A673 (cell line): ENCODE measurements at regions not wholly inside any gene's neighbourhood (a gene's known extent, or its start where the extent isn't known, plus 50 kb on each side); places are given as distances from the start of the nearest gene placed in this dataset.

Experiments
- BruUV-seq: library from RNA; stranded (reverse); fragments of 400-500 nt; replicated peaks from 2 replicates; lab custom pipeline; 2021; lab: Mats Ljungman, UMichigan
- CTCF ChIA-PET: fragments of 300-600 bp; sonication (Branson Sonifier 250); formaldehyde crosslinking; loops from one replicate; lab custom pipeline; 2022; ENCODE audit warnings: antibody characterized with exemption; lab: Charles Lee
- POLR2A ChIA-PET: fragments of 300-600 bp; sonication (Branson Sonifier 250); formaldehyde crosslinking; loops from one replicate; lab custom pipeline; 2022; ENCODE audit warnings: antibody characterized with exemption; ENCODE audit not compliant: low non-redundant PET; lab: Charles Lee
- DNase-seq: peaks from one replicate; pipeline ENCODE4 v3.0.0-alpha.2; 2015; ENCODE audit warnings: low spot score
- H3K27ac ChIP-seq: fragments of 200-600 bp; sonication (generic); 2 replicates; pipeline ENCODE4 v1.5.1; 2016; ENCODE audit warnings: mixed run types, low read depth, mild to moderate bottlenecking, mixed read lengths, antibody characterized with exemption, low read length; ENCODE audit not compliant: poor library complexity, severe bottlenecking
- H3K27me3 ChIP-seq: fragments of 200-600 bp; sonication (generic); replicated peaks from 2 replicates; pipeline ENCODE4 v1.6.1; 2017; ENCODE audit warnings: mixed run types, low read depth, mild to moderate bottlenecking, mixed read lengths, antibody characterized with exemption, low read length; ENCODE audit not compliant: insufficient read depth, poor library complexity
- H3K36me3 ChIP-seq: fragments of 200-600 bp; sonication (generic); 2 replicates; pipeline ENCODE4 v1.6.1; 2016; ENCODE audit warnings: mixed run types, mild to moderate bottlenecking, mixed read lengths, antibody characterized with exemption, low read length; ENCODE audit not compliant: insufficient read depth, poor library complexity, severe bottlenecking
- H3K4me1 ChIP-seq: fragments of 200-600 bp; sonication (generic); 2 replicates; pipeline ENCODE4 v1.6.1; 2017; ENCODE audit warnings: mixed run types, mild to moderate bottlenecking, mixed read lengths, antibody characterized with exemption, low read length; ENCODE audit not compliant: insufficient read depth, poor library complexity, severe bottlenecking
- H3K4me3 ChIP-seq: fragments of 200-600 bp; sonication (generic); 2 replicates; pipeline ENCODE4 v1.5.1; 2016; ENCODE audit warnings: low read depth, mixed run types, mild to moderate bottlenecking, mixed read lengths, low read length; ENCODE audit not compliant: poor library complexity, severe bottlenecking
- H3K9me3 ChIP-seq: fragments of 200-600 bp; sonication (generic); 2 replicates; pipeline ENCODE4 v1.6.1; 2016; ENCODE audit warnings: mixed run types, low read depth, mild to moderate bottlenecking, mixed read lengths, antibody characterized with exemption, low read length; ENCODE audit not compliant: poor library complexity, severe bottlenecking
- CTCF ChIP-seq: fragments of 300-800, 200-600 bp; sonication (generic); conservative IDR thresholded peaks from 2 replicates; pipeline ENCODE4 v1.5.1; 2017; ENCODE audit warnings: low read depth, mild to moderate bottlenecking, antibody characterized with exemption, low read length, moderate library complexity, mixed read lengths
- EZH2 ChIP-seq: fragments of 200-600 bp; sonication (generic); IDR thresholded peaks from 2 replicates; pipeline ENCODE4 v1.6.1; 2017; ENCODE audit warnings: borderline replicate concordance, low read depth, mild to moderate bottlenecking, mixed read lengths, antibody characterized with exemption, low read length; ENCODE audit not compliant: poor library complexity, severe bottlenecking
- intact Hi-C: fragments of 100-400 bp; cut with micrococcal nuclease; formaldehyde crosslinking; loops from one replicate; pipeline ENCODE4 v1.10.0; 2022; ENCODE audit not compliant: unreplicated experiment

GRCh38 chr20:60483371-60483770, 525.1 kb downstream of the CDH26 start:
- POLR2A ChIA-PET = no interaction called here
- H3K27me3 ChIP-seq = no peaks in the 10 kb centered on the region
- intact Hi-C loops = no loop called here

GRCh38 chr20:60484316-60484715, 526.1 kb downstream of the CDH26 start:
- H3K9me3 ChIP-seq = no peaks in the 10 kb centered on the region
- H3K27me3 ChIP-seq = no peaks in the 10 kb centered on the region
- peaks cover 13% of the 10 kb centered on the region for H3K4me1 ChIP-seq
- H3K4me3 ChIP-seq = no peak overlapping the region
- no peak overlapping the region for H3K27ac ChIP-seq
- H3K36me3 ChIP-seq = no peaks in the 10 kb centered on the region
- TF ChIP-seq CTCF (no peak), EZH2 (no peak)
- no TSS peak for BruUV-seq
- ChIA-PET POLR2A (no interaction called here), CTCF (no interaction called here)
- intact Hi-C loops = no loop called here
- no peak for DNase-seq

More at GRCh38 chr20:60483371-60483770, 525.1 kb downstream of the CDH26 start:
- Histone ChIP-seq H3K4me3 (no peak overlapping the region), H3K36me3 (no peaks in the 10 kb centered on the region), H3K4me1 (peaks cover 13% of the 10 kb centered on the region), H3K9me3 (no peaks in the 10 kb centered on the region), H3K27ac (no peak overlapping the region)
- CTCF ChIA-PET = no interaction called here
- no TSS peak for BruUV-seq
- no peak for DNase-seq
- TF ChIP-seq CTCF = no peak
- TF ChIP-seq EZH2 = no peak

- CTCF ChIA-PET = no interaction called here
- Histone ChIP-seq H3K27me3 (no peaks in the 10 kb centered on the region), H3K9me3 (no peaks in the 10 kb centered on the region), H3K4me1 (peaks cover 13% of the 10 kb centered on the region), H3K27ac (peak overlapping the region; percentile 51), H3K36me3 (no peaks in the 10 kb centered on the region), H3K4me3 (no peak overlapping the region)
- DNase-seq = peak; percentile 87
- POLR2A ChIA-PET = no interaction called here
- no TSS peak for BruUV-seq
- TF ChIP-seq CTCF = no peak
- TF ChIP-seq EZH2 = no peak
- intact Hi-C loops = no loop called here
Observed at GRCh38 chr20:60485012-60485760, 527.0 kb downstream of the CDH26 start.
